ENCODE measurements at regions not wholly inside any gene's neighbourhood (a gene's known extent, or its start where the extent isn't known, plus 50 kb on each side); places are given as distances from the start of the nearest gene placed in this dataset.

DNA sequence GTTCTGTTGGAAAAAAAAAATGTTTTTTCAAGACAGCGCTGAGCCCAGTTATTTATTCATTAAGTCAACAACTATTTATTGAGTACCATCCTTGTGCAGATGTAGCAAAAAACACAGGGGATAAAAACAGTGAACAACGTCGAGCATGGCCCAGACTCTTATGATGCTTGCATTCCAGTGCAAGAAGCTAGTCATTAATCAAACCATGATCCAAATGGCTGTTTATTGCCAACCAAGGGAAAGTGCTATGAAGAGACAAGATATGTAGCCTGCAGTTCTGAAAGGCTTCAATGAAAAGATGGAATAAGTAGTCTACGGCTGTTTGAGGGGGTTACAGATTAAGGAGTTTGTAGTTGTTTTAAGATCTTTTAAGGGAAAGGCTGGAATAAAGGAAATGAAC, 262.3 kb downstream of the NEBL start:
- no peaks in the 10 kb centered on the region for H3K9me3 ChIP-seq (ENCODE audit: control insufficient read depth in 3 of 3, low read length in 3 of 3)
- no peaks in the 10 kb centered on the region for H3K36me3 ChIP-seq (ENCODE audit: control insufficient read depth in 3 of 3, insufficient read depth in 3 of 3, low read length in 3 of 3)
- no peak overlapping the region for H3K27ac ChIP-seq (ENCODE audit: low read depth, low read length)
- H3K9ac ChIP-seq (ENCODE audit: low read depth in 1 of 3, low read length in 3 of 3): no peak overlapping the region
- no peaks in the 10 kb centered on the region for H3K27me3 ChIP-seq (ENCODE audit: control insufficient read depth in 3 of 3, insufficient read depth in 3 of 3, low read length in 3 of 3)
- peaks cover 0 to 5% (median 0%) of the 10 kb centered on the region in 3 donors for H3K4me1 ChIP-seq (ENCODE audit: control insufficient read depth in 3 of 3, insufficient read depth in 3 of 3, low read length in 3 of 3)
- no peak overlapping the region for H3K4me3 ChIP-seq (ENCODE audit: low read length in 3 of 3)

DNA sequence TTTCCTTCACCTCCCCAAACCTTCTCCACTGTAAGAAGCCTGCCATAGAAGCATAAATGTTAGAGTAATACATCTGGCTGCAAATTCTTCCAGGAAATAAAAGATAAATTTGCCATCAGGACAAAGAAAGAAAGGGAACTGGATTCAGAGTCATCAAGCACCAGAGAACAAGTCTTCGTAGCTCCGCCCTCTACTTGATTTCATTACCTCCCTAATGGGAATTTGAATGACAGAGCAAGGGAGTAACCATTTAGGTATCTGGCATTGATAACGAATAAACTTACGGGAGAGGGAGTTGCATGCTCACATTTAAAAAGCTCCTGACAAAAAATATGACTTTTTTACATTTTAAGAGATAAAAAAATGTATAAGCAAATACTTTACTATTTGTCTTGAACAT, 263.4 kb downstream of the NEBL start:
- H3K4me1 ChIP-seq (ENCODE audit: control insufficient read depth in 3 of 3, insufficient read depth in 3 of 3, low read length in 3 of 3): peaks cover 0 to 5% (median 0%) of the 10 kb centered on the region in 3 donors
- no peaks in the 10 kb centered on the region for H3K36me3 ChIP-seq (ENCODE audit: control insufficient read depth in 3 of 3, insufficient read depth in 3 of 3, low read length in 3 of 3)
- H3K27me3 ChIP-seq (ENCODE audit: control insufficient read depth in 3 of 3, insufficient read depth in 3 of 3, low read length in 3 of 3): no peaks in the 10 kb centered on the region
- no peaks in the 10 kb centered on the region for H3K9me3 ChIP-seq (ENCODE audit: control insufficient read depth in 3 of 3, low read length in 3 of 3)
- no peak overlapping the region for H3K4me3 ChIP-seq (ENCODE audit: low read length in 3 of 3)
- H3K9ac ChIP-seq (ENCODE audit: low read depth in 1 of 3, low read length in 3 of 3): no peak overlapping the region
- no peak overlapping the region for H3K27ac ChIP-seq (ENCODE audit: low read depth, low read length)

DNA sequence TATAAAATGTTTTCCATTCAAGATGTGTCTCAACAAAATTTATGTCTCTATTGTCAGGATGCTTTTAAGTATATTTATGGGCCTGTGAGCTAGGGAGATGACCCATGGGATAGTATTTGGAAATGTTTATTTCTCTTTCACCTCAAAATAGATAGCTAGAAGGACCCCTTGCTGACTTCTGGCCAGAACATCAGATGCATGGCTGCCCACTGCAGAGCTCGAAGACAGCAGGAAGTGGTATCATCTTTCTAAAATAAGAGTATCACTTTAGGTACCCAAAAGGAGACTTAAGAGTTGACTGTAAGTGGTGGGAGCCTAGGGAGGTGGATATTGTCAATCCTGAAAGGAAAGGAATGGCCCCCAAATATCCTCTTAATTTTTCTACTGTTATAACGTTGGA, 264.4 kb downstream of the NEBL start:
- H3K4me1 ChIP-seq (ENCODE audit: control insufficient read depth in 3 of 3, insufficient read depth in 3 of 3, low read length in 3 of 3): peaks cover 0 to 5% (median 0%) of the 10 kb centered on the region in 3 donors
- no peaks in the 10 kb centered on the region for H3K9me3 ChIP-seq (ENCODE audit: control insufficient read depth in 3 of 3, low read length in 3 of 3)
- H3K4me3 ChIP-seq (ENCODE audit: low read length in 3 of 3): no peak overlapping the region
- H3K9ac ChIP-seq (ENCODE audit: low read depth in 1 of 3, low read length in 3 of 3): no peak overlapping the region
- no peaks in the 10 kb centered on the region for H3K36me3 ChIP-seq (ENCODE audit: control insufficient read depth in 3 of 3, insufficient read depth in 3 of 3, low read length in 3 of 3)
- H3K27me3 ChIP-seq (ENCODE audit: control insufficient read depth in 3 of 3, insufficient read depth in 3 of 3, low read length in 3 of 3): no peaks in the 10 kb centered on the region
- H3K27ac ChIP-seq (ENCODE audit: low read depth, low read length): no peak overlapping the region

DNA sequence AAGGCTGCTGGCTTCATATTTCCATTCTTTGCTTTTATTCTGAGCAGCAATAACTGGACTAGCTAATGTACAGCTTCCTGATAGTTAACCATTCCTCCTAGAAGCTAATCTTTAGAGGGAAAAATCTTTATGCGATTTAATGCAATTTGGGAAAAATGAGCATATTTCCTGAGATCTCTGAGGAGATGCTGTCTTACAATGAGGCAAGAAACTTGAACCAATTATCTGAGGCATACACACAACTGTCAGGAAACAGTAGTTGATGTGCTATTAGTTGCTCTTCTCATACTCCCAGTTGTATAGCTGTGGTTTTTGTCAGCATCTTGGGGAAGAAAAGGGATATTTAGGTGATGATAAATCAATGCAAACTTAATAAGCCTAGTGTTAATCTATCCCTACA, 265.9 kb downstream of the NEBL start:
- no peaks in the 10 kb centered on the region for H3K36me3 ChIP-seq (ENCODE audit: control insufficient read depth in 3 of 3, insufficient read depth in 3 of 3, low read length in 3 of 3)
- H3K27me3 ChIP-seq (ENCODE audit: control insufficient read depth in 3 of 3, insufficient read depth in 3 of 3, low read length in 3 of 3): no peaks in the 10 kb centered on the region
- H3K9ac ChIP-seq (ENCODE audit: low read depth in 1 of 3, low read length in 3 of 3): no peak overlapping the region
- no peaks in the 10 kb centered on the region for H3K9me3 ChIP-seq (ENCODE audit: control insufficient read depth in 3 of 3, low read length in 3 of 3)
- H3K4me1 ChIP-seq (ENCODE audit: control insufficient read depth in 3 of 3, insufficient read depth in 3 of 3, low read length in 3 of 3): peaks cover 0 to 5% (median 0%) of the 10 kb centered on the region in 3 donors
- no peak overlapping the region for H3K27ac ChIP-seq (ENCODE audit: low read depth, low read length)
- H3K4me3 ChIP-seq (ENCODE audit: low read length in 3 of 3): no peak overlapping the region

DNA sequence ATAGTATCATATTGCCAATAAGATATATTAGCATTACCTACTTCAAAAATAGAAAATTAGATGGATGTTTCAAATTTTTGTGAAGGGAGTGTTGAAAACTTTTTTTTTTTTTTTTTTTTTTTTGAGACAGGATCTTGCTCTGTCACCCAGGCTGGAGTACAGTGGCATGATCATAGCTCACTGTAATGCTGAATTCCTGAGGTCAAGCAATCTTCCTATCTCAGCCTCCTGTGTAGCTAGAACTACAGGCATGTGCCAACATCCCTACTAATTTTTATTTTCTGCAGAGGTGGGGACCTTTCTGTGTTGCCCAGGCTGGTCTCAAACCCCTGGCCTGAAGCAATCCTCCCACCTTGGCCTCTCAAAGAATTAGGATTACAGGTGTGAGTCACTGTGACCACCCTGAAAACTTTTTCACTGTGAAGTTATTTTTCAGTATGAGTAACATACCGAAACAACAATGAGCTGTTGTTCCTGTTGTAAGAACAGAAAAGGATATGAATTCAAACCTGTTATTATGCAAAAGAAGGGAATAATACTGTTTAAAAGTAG, 266.9 kb downstream of the NEBL start:
- no peak overlapping the region for H3K4me3 ChIP-seq (ENCODE audit: low read length in 3 of 3)
- H3K4me1 ChIP-seq (ENCODE audit: control insufficient read depth in 3 of 3, insufficient read depth in 3 of 3, low read length in 3 of 3): peaks cover 0 to 5% (median 0%) of the 10 kb centered on the region in 3 donors
- H3K9me3 ChIP-seq (ENCODE audit: control insufficient read depth in 3 of 3, low read length in 3 of 3): no peaks in the 10 kb centered on the region

DNA sequence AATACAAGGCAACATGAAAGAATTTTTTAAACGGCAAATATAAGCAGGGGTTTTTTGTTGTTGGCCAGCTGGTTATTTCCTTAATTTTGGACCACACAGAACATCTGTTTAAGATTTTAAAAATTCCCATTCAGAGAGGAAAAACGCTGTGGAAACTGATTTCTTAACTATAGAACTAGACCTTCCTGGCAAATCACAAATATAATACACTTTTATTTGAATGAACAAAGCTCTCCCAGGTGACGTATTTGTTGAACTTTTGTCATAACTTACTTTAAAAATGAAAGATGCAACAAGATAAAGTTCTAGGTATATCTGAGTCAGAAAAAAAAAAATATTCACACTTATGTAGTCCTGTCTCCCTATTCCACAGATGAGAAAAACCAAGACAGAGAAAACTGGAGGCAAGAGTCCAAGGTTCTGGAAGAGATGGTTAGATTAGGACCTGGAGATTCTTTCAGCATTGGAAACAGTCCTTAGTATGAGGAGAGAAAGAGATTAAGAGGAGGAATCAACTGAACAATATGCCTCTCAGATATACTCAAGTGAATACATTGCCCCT, 269.1 kb downstream of the NEBL start:
- no peaks in the 10 kb centered on the region for H3K9me3 ChIP-seq (ENCODE audit: control insufficient read depth in 3 of 3, low read length in 3 of 3)
- no peaks in the 10 kb centered on the region for H3K36me3 ChIP-seq (ENCODE audit: control insufficient read depth in 3 of 3, insufficient read depth in 3 of 3, low read length in 3 of 3)
- no peak overlapping the region for H3K9ac ChIP-seq (ENCODE audit: low read depth in 1 of 3, low read length in 3 of 3)
- no peak overlapping the region for H3K4me3 ChIP-seq (ENCODE audit: low read length in 3 of 3)
- H3K4me1 ChIP-seq (ENCODE audit: control insufficient read depth in 3 of 3, insufficient read depth in 3 of 3, low read length in 3 of 3): peaks cover 0 to 7% (median 3%) of the 10 kb centered on the region in 3 donors
- no peaks in the 10 kb centered on the region for H3K27me3 ChIP-seq (ENCODE audit: control insufficient read depth in 3 of 3, insufficient read depth in 3 of 3, low read length in 3 of 3)
- no peak overlapping the region for H3K27ac ChIP-seq (ENCODE audit: low read depth, low read length)

More for the DNA sequence above, 266.9 kb downstream of the NEBL start:
- Histone ChIP-seq H3K36me3 (ENCODE audit: control insufficient read depth in 3 of 3, insufficient read depth in 3 of 3, low read length in 3 of 3) (no peaks in the 10 kb centered on the region), H3K27me3 (ENCODE audit: control insufficient read depth in 3 of 3, insufficient read depth in 3 of 3, low read length in 3 of 3) (no peaks in the 10 kb centered on the region), H3K27ac (ENCODE audit: low read depth, low read length) (no peak overlapping the region), H3K9ac (ENCODE audit: low read depth in 1 of 3, low read length in 3 of 3) (no peak overlapping the region)

DNA sequence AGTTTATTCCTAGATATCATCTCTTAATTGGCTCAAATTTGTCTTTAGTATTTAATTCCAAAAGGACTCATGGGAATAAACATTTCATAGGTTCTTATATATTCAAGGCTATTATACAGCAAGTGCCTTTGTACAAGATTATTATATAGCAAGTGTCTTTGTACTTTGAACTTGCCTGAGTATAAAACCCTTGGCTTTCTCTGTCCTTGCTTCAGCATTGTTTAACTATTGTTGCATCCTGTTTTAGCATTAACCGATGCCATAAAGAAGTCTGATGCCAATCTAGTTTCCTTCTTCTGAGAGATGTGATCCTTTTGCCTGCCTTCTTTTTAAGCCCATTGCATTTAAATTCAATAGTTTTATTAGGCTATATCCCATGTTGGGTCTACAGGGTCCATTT, 270.0 kb downstream of the NEBL start:
- peaks cover 0 to 3% (median 3%) of the 10 kb centered on the region in 3 donors for H3K4me1 ChIP-seq (ENCODE audit: control insufficient read depth in 3 of 3, insufficient read depth in 3 of 3, low read length in 3 of 3)
- no peak overlapping the region for H3K4me3 ChIP-seq (ENCODE audit: low read length in 3 of 3)
- no peak overlapping the region for H3K9ac ChIP-seq (ENCODE audit: low read depth in 1 of 3, low read length in 3 of 3)
- H3K27me3 ChIP-seq (ENCODE audit: control insufficient read depth in 3 of 3, insufficient read depth in 3 of 3, low read length in 3 of 3): no peaks in the 10 kb centered on the region
- no peaks in the 10 kb centered on the region for H3K9me3 ChIP-seq (ENCODE audit: control insufficient read depth in 3 of 3, low read length in 3 of 3)
- no peaks in the 10 kb centered on the region for H3K36me3 ChIP-seq (ENCODE audit: control insufficient read depth in 3 of 3, insufficient read depth in 3 of 3, low read length in 3 of 3)
- no peak overlapping the region for H3K27ac ChIP-seq (ENCODE audit: low read depth, low read length)

DNA sequence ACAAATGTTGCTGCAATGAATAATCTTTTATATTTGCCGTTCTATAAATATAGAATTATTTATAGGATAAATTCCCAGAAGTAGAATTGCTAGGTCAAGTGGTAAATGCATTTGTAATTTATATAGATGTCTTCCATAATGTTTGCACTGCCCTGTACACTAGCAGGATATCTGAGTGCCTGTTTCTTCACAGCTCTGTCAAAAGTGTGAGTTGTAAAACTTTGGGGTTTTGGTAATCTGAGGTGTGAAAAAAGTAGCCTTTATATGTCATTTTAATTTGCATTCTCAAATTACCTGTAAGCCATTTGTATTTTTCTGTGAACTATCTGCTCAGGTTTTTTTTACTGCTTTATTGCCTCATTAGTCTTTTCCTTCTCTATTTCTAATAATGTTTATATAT, 271.2 kb downstream of the NEBL start:
- Histone ChIP-seq H3K4me1 (ENCODE audit: control insufficient read depth in 3 of 3, insufficient read depth in 3 of 3, low read length in 3 of 3) (peaks cover 0 to 3% (median 3%) of the 10 kb centered on the region in 3 donors), H3K27ac (ENCODE audit: low read depth, low read length) (no peak overlapping the region)

DNA sequence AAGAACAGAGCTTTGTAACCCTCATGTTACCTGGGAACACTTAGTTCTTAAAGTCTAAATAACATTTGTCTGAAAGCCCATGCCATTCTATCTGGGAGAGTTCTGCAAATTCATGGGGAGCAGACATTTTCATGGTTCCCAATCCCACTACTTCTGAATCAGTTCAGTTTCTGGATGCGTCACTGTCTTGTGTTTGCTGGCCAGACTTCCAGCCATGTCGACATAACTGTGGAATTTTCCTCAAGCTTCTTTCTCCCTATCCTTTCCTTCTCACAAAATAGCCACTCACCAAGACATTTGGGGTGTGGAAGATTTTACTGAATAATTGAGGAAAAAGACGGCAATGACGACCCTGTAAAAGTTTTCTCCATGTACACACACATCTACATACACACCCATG, 272.5 kb downstream of the NEBL start:
- H3K27ac ChIP-seq (ENCODE audit: low read depth, low read length): peak overlapping the region; percentile 7

More for the DNA sequence above, 271.2 kb downstream of the NEBL start:
- no peaks in the 10 kb centered on the region for H3K9me3 ChIP-seq (ENCODE audit: control insufficient read depth in 3 of 3, low read length in 3 of 3)
- H3K4me3 ChIP-seq (ENCODE audit: low read length in 3 of 3): no peak overlapping the region
- H3K36me3 ChIP-seq (ENCODE audit: control insufficient read depth in 3 of 3, insufficient read depth in 3 of 3, low read length in 3 of 3): no peaks in the 10 kb centered on the region
- no peaks in the 10 kb centered on the region for H3K27me3 ChIP-seq (ENCODE audit: control insufficient read depth in 3 of 3, insufficient read depth in 3 of 3, low read length in 3 of 3)
- H3K9ac ChIP-seq (ENCODE audit: low read depth in 1 of 3, low read length in 3 of 3): no peak overlapping the region

DNA sequence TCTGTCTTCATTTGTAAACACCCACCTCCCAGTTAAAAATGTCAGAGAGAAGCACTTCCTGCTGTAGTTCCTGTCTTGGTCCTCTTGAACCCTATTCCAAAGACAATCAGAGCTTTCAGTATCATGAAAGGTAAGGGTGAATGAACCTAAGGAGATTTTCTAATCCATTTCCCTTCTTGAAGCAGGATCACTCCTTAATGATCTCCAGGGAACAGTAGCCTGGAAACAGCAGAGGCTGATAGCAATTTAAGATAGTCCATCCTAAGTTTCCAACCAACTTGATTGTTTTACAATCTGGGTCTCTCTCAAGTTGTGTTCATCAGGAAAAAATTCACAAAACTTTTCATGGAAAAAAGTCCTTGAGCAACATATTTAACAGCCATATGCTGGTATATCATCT, 273.6 kb downstream of the NEBL start:
- Histone ChIP-seq H3K9ac (ENCODE audit: low read depth in 1 of 3, low read length in 3 of 3) (no peak overlapping the region), H3K27ac (ENCODE audit: low read depth, low read length) (peak overlapping the region; percentile 42), H3K27me3 (ENCODE audit: control insufficient read depth in 3 of 3, insufficient read depth in 3 of 3, low read length in 3 of 3) (no peaks in the 10 kb centered on the region), H3K9me3 (ENCODE audit: control insufficient read depth in 3 of 3, low read length in 3 of 3) (no peaks in the 10 kb centered on the region), H3K4me3 (ENCODE audit: low read length in 3 of 3) (no peak overlapping the region), H3K36me3 (ENCODE audit: control insufficient read depth in 3 of 3, insufficient read depth in 3 of 3, low read length in 3 of 3) (no peaks in the 10 kb centered on the region), H3K4me1 (ENCODE audit: control insufficient read depth in 3 of 3, insufficient read depth in 3 of 3, low read length in 3 of 3) (peaks cover 0 to 3% (median 3%) of the 10 kb centered on the region in 3 donors)

More for the DNA sequence above, 272.5 kb downstream of the NEBL start:
- no peaks in the 10 kb centered on the region for H3K27me3 ChIP-seq (ENCODE audit: control insufficient read depth in 3 of 3, insufficient read depth in 3 of 3, low read length in 3 of 3)
- H3K36me3 ChIP-seq (ENCODE audit: control insufficient read depth in 3 of 3, insufficient read depth in 3 of 3, low read length in 3 of 3): no peaks in the 10 kb centered on the region
- no peaks in the 10 kb centered on the region for H3K9me3 ChIP-seq (ENCODE audit: control insufficient read depth in 3 of 3, low read length in 3 of 3)
- no peak overlapping the region for H3K9ac ChIP-seq (ENCODE audit: low read depth in 1 of 3, low read length in 3 of 3)
- H3K4me1 ChIP-seq (ENCODE audit: control insufficient read depth in 3 of 3, insufficient read depth in 3 of 3, low read length in 3 of 3): peaks cover 0 to 3% (median 3%) of the 10 kb centered on the region in 3 donors
- H3K4me3 ChIP-seq (ENCODE audit: low read length in 3 of 3): no peak overlapping the region
